Nephron progenitor cell (in vitro differentiated cells): ENCODE measurements at regions not wholly inside any gene's neighbourhood (a gene's known extent, or its start where the extent isn't known, plus 50 kb on each side); places are given as distances from the start of the nearest gene placed in this dataset.

Experiments
- DNase-seq: peaks from one replicate; pipeline ENCODE4 v3.0.0; 2021
- H3K27ac Mint-ChIP-seq: 2 replicates; pipeline ENCODE4 v1.8.0; 2021; ENCODE audit warnings: mild to moderate bottlenecking, moderate library complexity, mixed read lengths
- H3K27me3 Mint-ChIP-seq: 2 replicates; pipeline ENCODE4 v1.8.0; 2021; ENCODE audit warnings: mild to moderate bottlenecking, low read depth, mixed read lengths; ENCODE audit not compliant: poor library complexity
- H3K36me3 Mint-ChIP-seq: 2 replicates; pipeline ENCODE4 v1.8.0; 2021; ENCODE audit warnings: low read depth, mixed read lengths
- H3K4me1 Mint-ChIP-seq: 2 replicates; pipeline ENCODE4 v1.8.0; 2021; ENCODE audit warnings: mixed read lengths
- H3K4me3 Mint-ChIP-seq: 2 replicates; pipeline ENCODE4 v1.8.0; 2021; ENCODE audit warnings: mild to moderate bottlenecking, moderate library complexity, mixed read lengths
- H3K9me3 Mint-ChIP-seq: 2 replicates; pipeline ENCODE4 v1.8.0; 2021; ENCODE audit warnings: mild to moderate bottlenecking, moderate library complexity, mixed read lengths
- TF ChIP-seq, protein P1 (sequence below): fragments of 200-600 bp; sonication (generic); IDR thresholded peaks from 2 replicates; pipeline ENCODE4 v1.5.0; 2021; ENCODE audit warnings: antibody characterized with exemption

- H3K36me3 Mint-ChIP-seq = no peaks in the 10 kb centered on the region
- H3K9me3 Mint-ChIP-seq = no peaks in the 10 kb centered on the region
- no peak overlapping the region for H3K27ac Mint-ChIP-seq
- TF ChIP-seq, protein P1, sequence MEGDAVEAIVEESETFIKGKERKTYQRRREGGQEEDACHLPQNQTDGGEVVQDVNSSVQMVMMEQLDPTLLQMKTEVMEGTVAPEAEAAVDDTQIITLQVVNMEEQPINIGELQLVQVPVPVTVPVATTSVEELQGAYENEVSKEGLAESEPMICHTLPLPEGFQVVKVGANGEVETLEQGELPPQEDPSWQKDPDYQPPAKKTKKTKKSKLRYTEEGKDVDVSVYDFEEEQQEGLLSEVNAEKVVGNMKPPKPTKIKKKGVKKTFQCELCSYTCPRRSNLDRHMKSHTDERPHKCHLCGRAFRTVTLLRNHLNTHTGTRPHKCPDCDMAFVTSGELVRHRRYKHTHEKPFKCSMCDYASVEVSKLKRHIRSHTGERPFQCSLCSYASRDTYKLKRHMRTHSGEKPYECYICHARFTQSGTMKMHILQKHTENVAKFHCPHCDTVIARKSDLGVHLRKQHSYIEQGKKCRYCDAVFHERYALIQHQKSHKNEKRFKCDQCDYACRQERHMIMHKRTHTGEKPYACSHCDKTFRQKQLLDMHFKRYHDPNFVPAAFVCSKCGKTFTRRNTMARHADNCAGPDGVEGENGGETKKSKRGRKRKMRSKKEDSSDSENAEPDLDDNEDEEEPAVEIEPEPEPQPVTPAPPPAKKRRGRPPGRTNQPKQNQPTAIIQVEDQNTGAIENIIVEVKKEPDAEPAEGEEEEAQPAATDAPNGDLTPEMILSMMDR = no peak
- H3K4me3 Mint-ChIP-seq = no peak overlapping the region
- no peak for DNase-seq
- H3K27me3 Mint-ChIP-seq = peaks cover 3% of the 10 kb centered on the region
- H3K4me1 Mint-ChIP-seq = peaks cover 36% of the 10 kb centered on the region
Measured at GRCh38 chr1:90505806-90506205, 211.3 kb downstream of the BARHL2 start.

- no peak for DNase-seq
- H3K4me1 Mint-ChIP-seq = peaks cover 29% of the 10 kb centered on the region
Measured at GRCh38 chr1:90504509-90504908, 212.6 kb downstream of the BARHL2 start.

GRCh38 chr1:90502696-90503095 is 214.4 kb downstream of the BARHL2 start:
- no peak for DNase-seq
- H3K27ac Mint-ChIP-seq = no peak overlapping the region
- H3K4me1 Mint-ChIP-seq = peaks cover 27% of the 10 kb centered on the region
- TF ChIP-seq, protein P1 = no peak
- no peaks in the 10 kb centered on the region for H3K36me3 Mint-ChIP-seq
- H3K4me3 Mint-ChIP-seq = no peak overlapping the region
- H3K27me3 Mint-ChIP-seq = peaks cover 2% of the 10 kb centered on the region
- no peaks in the 10 kb centered on the region for H3K9me3 Mint-ChIP-seq

More at GRCh38 chr1:90504509-90504908, 212.6 kb downstream of the BARHL2 start:
- Mint-ChIP-seq H3K4me3 (no peak overlapping the region), H3K27ac (no peak overlapping the region), H3K36me3 (no peaks in the 10 kb centered on the region), H3K9me3 (no peaks in the 10 kb centered on the region), H3K27me3 (peaks cover 5% of the 10 kb centered on the region)
- TF ChIP-seq, protein P1 = no peak

DNA sequence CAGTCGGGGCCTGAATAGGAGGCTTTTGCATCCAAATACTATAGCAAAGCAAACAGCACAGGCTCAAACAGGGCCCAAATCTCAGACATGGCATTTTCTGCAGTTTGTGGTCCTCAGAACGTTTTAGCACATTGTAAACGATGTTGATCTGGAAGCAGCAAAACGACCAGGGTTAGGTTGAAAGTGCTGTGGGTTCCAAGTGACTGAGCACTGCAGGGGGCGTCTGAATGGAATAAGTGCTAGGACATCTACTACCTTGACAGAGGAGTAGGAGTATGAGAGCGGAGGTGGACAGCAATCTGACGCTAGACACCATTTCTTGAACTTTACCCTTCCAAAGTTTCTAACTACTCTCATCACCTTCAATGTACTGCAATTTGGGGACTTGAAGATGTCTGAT is 214.9 kb downstream of the BARHL2 start:
- no peak for DNase-seq
- TF ChIP-seq, protein P1 = no peak
- Mint-ChIP-seq H3K27me3 (peaks cover 2% of the 10 kb centered on the region), H3K27ac (no peak overlapping the region), H3K4me3 (no peak overlapping the region), H3K4me1 (peaks cover 27% of the 10 kb centered on the region), H3K9me3 (no peaks in the 10 kb centered on the region), H3K36me3 (no peaks in the 10 kb centered on the region)

DNA sequence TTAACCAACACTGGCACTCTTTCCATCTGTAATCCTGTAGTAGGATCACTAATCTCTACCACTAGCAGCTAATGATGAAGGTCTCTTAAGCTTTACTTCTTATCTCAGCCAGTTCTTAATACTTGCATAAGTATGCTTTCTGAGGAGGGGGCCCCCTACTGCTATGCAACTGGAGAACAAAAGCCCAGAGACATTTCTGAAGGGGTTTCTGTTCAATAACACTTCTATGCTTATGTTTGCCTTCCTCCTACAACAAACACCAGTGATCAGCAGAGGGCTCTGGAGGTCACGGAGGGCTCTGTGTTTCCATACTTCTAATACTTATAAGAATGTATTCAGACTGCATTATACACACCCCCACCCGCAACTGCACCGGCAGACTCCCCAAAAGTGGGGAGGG is 215.8 kb downstream of the BARHL2 start:
- H3K4me1 Mint-ChIP-seq = peaks cover 27% of the 10 kb centered on the region
- no peaks in the 10 kb centered on the region for H3K36me3 Mint-ChIP-seq
- no peak overlapping the region for H3K27ac Mint-ChIP-seq
- H3K9me3 Mint-ChIP-seq = no peaks in the 10 kb centered on the region
- DNase-seq = no peak
- TF ChIP-seq, protein P1 = no peak
- no peak overlapping the region for H3K4me3 Mint-ChIP-seq
- H3K27me3 Mint-ChIP-seq = peaks cover 2% of the 10 kb centered on the region

GRCh38 chr1:90494748-90495282 is 222.3 kb downstream of the BARHL2 start:
- H3K27me3 Mint-ChIP-seq = peaks cover 2% of the 10 kb centered on the region
- peaks cover 11% of the 10 kb centered on the region for H3K9me3 Mint-ChIP-seq
- peaks cover 12% of the 10 kb centered on the region for H3K4me1 Mint-ChIP-seq
- H3K36me3 Mint-ChIP-seq = no peaks in the 10 kb centered on the region
- H3K4me3 Mint-ChIP-seq = no peak overlapping the region
- TF ChIP-seq, protein P1 = no peak
- no peak overlapping the region for H3K27ac Mint-ChIP-seq
- DNase-seq = no peak
